ENCODE measurements at regions not wholly inside any gene's neighbourhood (a gene's known extent, or its start where the extent isn't known, plus 50 kb on each side); places are given as distances from the start of the nearest gene placed in this dataset.

DNA sequence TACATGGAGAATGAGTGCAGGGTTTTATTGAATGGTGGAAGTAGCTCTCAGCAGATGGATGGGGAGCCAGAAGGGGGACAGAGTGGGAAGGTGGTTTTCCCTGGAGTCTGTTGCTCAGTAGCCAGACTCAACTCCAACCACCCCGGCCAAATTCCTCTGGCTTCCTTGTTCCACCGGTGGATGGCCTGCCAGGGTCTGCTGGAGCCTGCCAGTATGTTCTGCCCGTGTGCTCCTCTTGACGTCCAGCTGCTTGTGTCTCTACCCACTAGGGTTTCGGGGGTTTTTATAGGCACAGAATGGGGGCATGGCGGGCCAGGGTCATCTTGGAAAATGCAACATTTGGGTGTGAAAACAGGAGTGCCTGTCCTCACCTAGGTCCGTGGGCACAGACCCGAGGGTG lies 51.4 kb upstream of the KLF9 start:
- Histone ChIP-seq H3K4me3 (ENCODE audit: low read depth in 1 of 5, low read length in 5 of 5) (no peak overlapping the region), H3K27me3 (ENCODE audit: control insufficient read depth in 5 of 5, insufficient read depth in 4 of 5, low read length in 5 of 5) (no peaks in the 10 kb centered on the region), H3K9me3 (ENCODE audit: control insufficient read depth in 5 of 5, low read length in 5 of 5) (no peaks in the 10 kb centered on the region), H3K27ac (ENCODE audit: low read depth, low read length) (no peak overlapping the region), H3K36me3 (ENCODE audit: control insufficient read depth in 5 of 5, insufficient read depth in 5 of 5, low read length in 5 of 5) (no peaks in the 10 kb centered on the region), H3K9ac (ENCODE audit: low read length in 5 of 5) (no peak overlapping the region), H3K4me1 (ENCODE audit: control insufficient read depth in 5 of 5, insufficient read depth in 5 of 5, low read length in 5 of 5) (peaks cover 5 to 30% (median 20%) of the 10 kb centered on the region in 5 donors)

DNA sequence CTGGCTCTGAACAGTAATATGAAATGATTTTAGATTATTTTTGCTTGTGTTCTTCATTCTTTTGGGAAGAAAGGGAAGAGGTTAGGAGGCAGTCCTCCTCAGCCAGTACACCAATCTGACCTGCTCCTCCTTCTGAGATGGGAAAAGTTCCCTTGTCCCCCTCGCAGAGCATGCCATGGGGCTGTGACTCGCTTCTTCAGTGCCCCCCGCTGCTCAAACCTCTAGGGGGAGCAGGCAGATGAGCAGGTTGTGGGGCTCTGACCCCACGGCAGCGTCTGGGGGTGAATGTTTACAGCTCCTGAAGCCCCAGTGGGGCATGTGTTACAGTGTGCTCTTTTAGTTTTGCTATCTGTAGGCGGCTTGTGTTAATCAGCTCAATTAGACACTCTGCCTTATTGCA lies 50.9 kb upstream of the KLF9 start:
- no peak overlapping the region for H3K4me3 ChIP-seq (ENCODE audit: low read depth in 1 of 5, low read length in 5 of 5)
- no peak overlapping the region for H3K27ac ChIP-seq (ENCODE audit: low read depth, low read length)
- H3K27me3 ChIP-seq (ENCODE audit: control insufficient read depth in 5 of 5, insufficient read depth in 4 of 5, low read length in 5 of 5): no peaks in the 10 kb centered on the region
- peaks cover 3 to 25% (median 15%) of the 10 kb centered on the region in 5 donors for H3K4me1 ChIP-seq (ENCODE audit: control insufficient read depth in 5 of 5, insufficient read depth in 5 of 5, low read length in 5 of 5)
- no peaks in the 10 kb centered on the region for H3K9me3 ChIP-seq (ENCODE audit: control insufficient read depth in 5 of 5, low read length in 5 of 5)
- no peaks in the 10 kb centered on the region for H3K36me3 ChIP-seq (ENCODE audit: control insufficient read depth in 5 of 5, insufficient read depth in 5 of 5, low read length in 5 of 5)
- H3K9ac ChIP-seq (ENCODE audit: low read length in 5 of 5): no peak overlapping the region

Measured in subcutaneous abdominal adipose tissue (tissue), 5 donors.